Stimulated activated naive CD8-positive, alpha-beta T cell treated with anti-CD3 and anti-CD28 coated beads, Interleukin-15, Interleukin-2, amounts not matched to agents 100 ng/mL and 50 ng/mL, for 24 hours (primary cell): ENCODE measurements at regions not wholly inside any gene's neighbourhood (a gene's known extent, or its start where the extent isn't known, plus 50 kb on each side); places are given as distances from the start of the nearest gene placed in this dataset.

ENCODE experiments used
- H3K27ac Mint-ChIP-seq: one replicate; pipeline ENCODE4 v1.8.0; 2021; ENCODE audit warnings: mild to moderate bottlenecking, mixed read lengths
- H3K27me3 Mint-ChIP-seq: one replicate; pipeline ENCODE4 v1.8.0; 2021; ENCODE audit warnings: mixed read lengths
- H3K36me3 Mint-ChIP-seq: one replicate; pipeline ENCODE4 v1.8.0; 2021; ENCODE audit warnings: low read depth, mixed read lengths
- H3K4me1 Mint-ChIP-seq: one replicate; pipeline ENCODE4 v1.8.0; 2021; ENCODE audit warnings: low read depth, mixed read lengths
- H3K4me3 Mint-ChIP-seq: one replicate; pipeline ENCODE4 v1.8.0; 2021; ENCODE audit warnings: mild to moderate bottlenecking, mixed read lengths
- H3K9me3 Mint-ChIP-seq: one replicate; pipeline ENCODE4 v1.8.0; 2021; ENCODE audit warnings: mixed read lengths

DNA sequence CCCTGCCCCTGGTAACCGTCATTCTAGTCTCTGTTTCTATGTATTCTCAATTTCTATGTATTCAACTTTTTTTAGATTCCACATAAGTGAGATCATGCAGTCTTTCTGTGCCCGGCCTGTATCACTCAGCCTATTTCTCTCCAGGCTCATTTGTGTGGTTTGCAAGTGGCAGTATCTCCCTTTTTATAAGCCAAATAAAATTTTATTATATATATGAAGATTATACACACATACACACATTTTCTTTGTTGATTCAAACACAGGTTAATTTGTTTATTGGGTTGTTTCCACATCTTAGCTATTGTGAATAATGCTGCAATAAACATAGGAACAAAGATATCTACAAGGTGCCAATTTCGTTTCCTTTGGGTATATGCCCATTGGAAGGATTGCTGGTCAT lies 571.7 kb downstream of the DHX35 start:
- H3K27ac Mint-ChIP-seq, result no peak overlapping the region
- H3K4me3 Mint-ChIP-seq, result no peak overlapping the region
- no peaks in the 10 kb centered on the region for H3K9me3 Mint-ChIP-seq
- no peaks in the 10 kb centered on the region for H3K36me3 Mint-ChIP-seq
- H3K27me3 Mint-ChIP-seq, result peaks cover 3% of the 10 kb centered on the region
- H3K4me1 Mint-ChIP-seq, result no peaks in the 10 kb centered on the region

DNA sequence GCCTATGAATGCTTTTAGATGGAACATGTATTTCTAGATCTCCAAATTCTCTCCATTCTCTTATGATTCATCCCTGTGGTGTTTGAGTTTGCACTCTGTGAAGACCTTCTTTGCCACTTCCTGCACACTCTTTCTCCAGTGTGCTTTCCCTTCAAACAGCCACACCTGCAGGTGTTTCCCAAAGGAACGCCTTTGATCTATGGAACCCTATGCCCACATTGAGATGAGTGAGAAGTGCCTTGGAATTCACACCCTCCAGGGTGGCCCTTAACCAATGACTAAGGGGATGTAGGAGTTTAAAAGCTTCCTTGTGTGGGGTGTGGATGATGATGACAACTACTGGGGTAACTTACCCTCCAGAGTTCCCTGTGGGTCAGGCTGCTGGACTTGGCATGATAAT lies 570.1 kb downstream of the DHX35 start:
- no peak overlapping the region for H3K27ac Mint-ChIP-seq
- no peaks in the 10 kb centered on the region for H3K36me3 Mint-ChIP-seq
- no peak overlapping the region for H3K4me3 Mint-ChIP-seq
- no peaks in the 10 kb centered on the region for H3K4me1 Mint-ChIP-seq
- peaks cover 3% of the 10 kb centered on the region for H3K27me3 Mint-ChIP-seq
- no peaks in the 10 kb centered on the region for H3K9me3 Mint-ChIP-seq

DNA sequence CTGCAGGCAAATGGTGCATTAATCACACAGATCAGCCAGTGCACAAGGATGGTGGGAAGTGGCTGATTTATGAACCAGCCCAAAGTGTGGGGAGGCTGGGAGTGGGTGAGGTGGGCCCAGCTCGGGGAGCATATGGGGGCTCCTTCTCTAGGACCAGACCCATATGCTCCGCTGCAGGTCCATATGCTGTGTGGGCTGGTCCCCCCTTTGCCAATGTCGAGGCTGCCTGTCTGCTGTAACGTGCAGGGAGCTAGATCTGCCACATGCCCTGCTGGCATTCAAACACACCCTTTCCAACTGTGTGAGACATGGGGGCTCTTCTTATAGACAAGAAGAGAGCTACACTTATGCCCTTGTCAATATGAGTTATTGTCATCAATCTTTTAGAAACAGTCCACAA lies 566.3 kb downstream of the DHX35 start:
- peaks cover 3% of the 10 kb centered on the region for H3K27me3 Mint-ChIP-seq
- H3K36me3 Mint-ChIP-seq, result no peaks in the 10 kb centered on the region
- H3K27ac Mint-ChIP-seq, result no peak overlapping the region
- H3K4me3 Mint-ChIP-seq, result no peak overlapping the region
- no peaks in the 10 kb centered on the region for H3K9me3 Mint-ChIP-seq
- no peaks in the 10 kb centered on the region for H3K4me1 Mint-ChIP-seq

DNA sequence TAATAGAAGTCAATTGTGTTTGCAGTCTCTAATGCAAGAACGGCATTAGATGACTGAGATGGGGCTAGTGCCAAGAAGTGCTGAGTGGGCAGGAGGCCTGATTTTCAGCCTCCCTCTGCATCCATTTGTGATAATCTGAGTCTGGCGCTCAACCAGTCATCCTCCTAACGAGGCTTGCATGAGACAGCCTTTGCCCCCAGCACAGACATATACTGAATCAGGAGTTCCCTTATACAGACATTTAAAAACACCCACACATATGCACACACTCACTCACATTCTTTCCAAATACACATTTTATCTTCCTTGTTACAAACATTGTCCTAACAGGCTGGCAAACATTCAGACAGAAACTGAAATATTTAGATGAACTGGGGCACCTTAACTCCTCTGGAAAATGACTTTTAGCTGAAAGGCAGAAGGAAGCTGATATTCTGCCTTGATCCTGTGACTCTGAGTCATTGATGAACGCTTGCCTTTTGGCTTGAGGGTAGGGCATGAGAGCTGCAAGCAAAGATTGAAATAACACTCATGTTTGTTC lies 562.3 kb downstream of the DHX35 start:
- Mint-ChIP-seq H3K27ac (no peak overlapping the region), H3K9me3 (no peaks in the 10 kb centered on the region), H3K36me3 (no peaks in the 10 kb centered on the region), H3K4me3 (no peak overlapping the region), H3K4me1 (no peaks in the 10 kb centered on the region), H3K27me3 (no peaks in the 10 kb centered on the region)

DNA sequence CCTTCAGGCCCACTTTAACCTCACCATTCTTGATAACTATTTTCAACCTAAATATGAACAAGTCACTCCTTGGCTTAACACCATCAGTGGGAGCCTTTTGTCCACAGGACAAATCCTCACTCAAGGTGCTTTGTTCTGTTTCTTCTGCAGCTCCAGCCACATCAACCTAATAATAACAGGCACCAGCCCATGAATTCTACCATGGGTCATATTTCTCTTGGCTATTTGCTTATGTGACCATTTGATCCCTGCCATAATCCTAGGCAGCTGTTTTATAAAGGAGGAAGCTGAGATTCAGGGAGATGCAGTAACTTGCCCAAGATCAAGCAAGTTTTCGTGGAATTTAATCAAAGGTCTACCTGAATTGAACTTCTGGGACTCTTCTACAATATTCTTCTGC lies 561.3 kb downstream of the DHX35 start:
- H3K27me3 Mint-ChIP-seq, result no peaks in the 10 kb centered on the region
- H3K27ac Mint-ChIP-seq, result no peak overlapping the region
- H3K4me1 Mint-ChIP-seq, result no peaks in the 10 kb centered on the region
- H3K9me3 Mint-ChIP-seq, result no peaks in the 10 kb centered on the region
- H3K36me3 Mint-ChIP-seq, result no peaks in the 10 kb centered on the region
- H3K4me3 Mint-ChIP-seq, result no peak overlapping the region

DNA sequence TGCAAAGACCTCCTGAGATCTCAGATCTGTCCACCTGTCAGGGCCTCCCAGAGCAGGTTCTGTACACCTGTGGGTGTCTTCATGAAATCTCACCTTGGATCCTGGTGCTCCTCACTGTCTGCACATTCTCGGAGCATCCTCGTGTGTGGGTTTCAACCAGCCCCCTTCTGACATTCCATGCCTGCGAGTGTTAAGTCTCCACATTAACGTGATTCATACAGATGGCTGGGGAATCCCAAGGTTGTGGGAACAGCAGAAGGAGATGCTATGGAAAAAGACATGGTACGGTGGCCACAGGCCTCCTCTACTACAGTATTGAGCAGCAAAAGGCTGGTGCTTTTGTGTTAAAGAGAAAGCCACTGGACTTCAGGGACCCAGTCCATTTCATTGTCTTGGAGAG lies 556.5 kb downstream of the DHX35 start:
- H3K27me3 Mint-ChIP-seq, result no peaks in the 10 kb centered on the region
- no peaks in the 10 kb centered on the region for H3K4me1 Mint-ChIP-seq
- peaks cover 2% of the 10 kb centered on the region for H3K9me3 Mint-ChIP-seq
- H3K4me3 Mint-ChIP-seq, result no peak overlapping the region
- H3K36me3 Mint-ChIP-seq, result no peaks in the 10 kb centered on the region
- H3K27ac Mint-ChIP-seq, result no peak overlapping the region

DNA sequence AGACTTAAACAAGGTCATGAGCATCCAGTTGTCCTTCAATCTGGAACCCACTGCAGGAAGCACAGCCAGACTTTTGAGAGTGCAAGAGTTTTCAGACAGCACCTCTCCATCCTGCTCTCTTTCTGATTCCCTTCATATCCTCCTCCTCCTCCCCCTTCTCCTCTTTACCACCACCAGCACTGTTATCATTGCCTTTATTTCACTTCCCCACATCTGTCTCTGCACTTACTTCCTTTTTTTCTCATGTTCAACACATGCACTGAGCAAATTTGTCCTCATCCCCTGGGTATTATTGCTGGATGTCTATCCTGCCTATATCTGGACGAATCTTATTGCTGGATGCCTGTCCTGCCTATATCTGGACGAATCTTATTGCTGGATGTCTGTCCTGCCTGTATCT lies 554.8 kb downstream of the DHX35 start:
- Mint-ChIP-seq H3K4me1 (no peaks in the 10 kb centered on the region), H3K9me3 (peaks cover 6% of the 10 kb centered on the region), H3K4me3 (no peak overlapping the region), H3K36me3 (no peaks in the 10 kb centered on the region), H3K27ac (no peak overlapping the region), H3K27me3 (no peaks in the 10 kb centered on the region)

DNA sequence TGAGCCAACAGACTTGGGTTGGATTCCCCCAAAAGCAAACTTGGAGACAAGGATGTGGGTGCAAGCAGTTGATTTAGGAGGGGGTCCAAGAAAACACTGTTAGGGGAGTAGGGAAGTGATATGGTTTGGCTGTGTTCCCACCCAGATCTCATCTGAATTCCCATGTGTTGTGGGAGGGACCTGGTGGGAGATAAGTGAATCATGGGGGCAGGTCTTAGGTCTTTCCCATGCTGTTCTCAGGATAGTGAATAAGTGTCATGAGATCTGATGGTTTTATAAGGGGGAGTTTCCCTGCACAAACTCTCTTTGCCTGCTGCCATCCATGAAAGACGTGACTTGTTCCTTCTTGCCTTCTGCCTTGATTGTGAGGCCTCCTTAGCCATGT lies 542.6 kb downstream of the DHX35 start:
- H3K4me3 Mint-ChIP-seq, result no peak overlapping the region
- peaks cover 8% of the 10 kb centered on the region for H3K9me3 Mint-ChIP-seq
- H3K36me3 Mint-ChIP-seq, result no peaks in the 10 kb centered on the region
- H3K4me1 Mint-ChIP-seq, result no peaks in the 10 kb centered on the region
- no peak overlapping the region for H3K27ac Mint-ChIP-seq
- peaks cover 13% of the 10 kb centered on the region for H3K27me3 Mint-ChIP-seq

DNA sequence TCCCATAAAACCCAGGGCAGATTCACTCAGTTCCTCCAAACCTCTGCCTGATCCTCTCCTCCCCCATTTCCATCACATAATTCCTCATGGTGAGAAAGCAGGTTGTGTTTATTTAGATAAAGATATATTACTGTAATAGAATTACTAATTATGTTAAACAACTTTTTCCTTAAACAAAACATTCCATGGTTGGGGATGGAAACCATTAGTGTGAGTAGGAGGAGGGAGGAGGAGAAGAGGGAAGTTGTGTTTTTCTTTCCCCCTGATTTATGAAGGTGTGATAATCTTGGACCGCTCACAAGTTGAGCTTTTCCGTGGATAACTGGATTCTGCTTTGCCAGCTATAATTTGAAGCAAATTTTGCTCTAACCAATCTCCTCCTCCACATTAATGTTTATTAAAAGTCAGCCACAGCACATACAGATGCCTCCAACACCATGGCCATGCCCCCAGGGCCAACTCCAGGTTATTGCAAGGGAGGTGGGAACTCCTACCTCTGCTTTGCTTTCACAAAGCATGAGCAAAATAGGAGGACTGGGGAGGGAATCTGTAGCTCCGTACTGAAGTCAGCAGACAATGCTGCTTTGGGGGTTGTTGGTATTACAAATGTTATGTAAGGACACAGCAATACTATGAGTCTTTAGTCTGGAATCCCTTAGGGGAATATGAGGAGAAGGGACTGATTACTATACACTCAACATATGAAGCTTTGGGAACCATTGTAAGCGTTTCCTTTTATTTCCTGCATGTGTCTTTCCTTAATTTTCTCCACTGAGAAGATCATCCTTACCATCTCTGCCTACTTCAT lies 542.0 kb downstream of the DHX35 start:
- Mint-ChIP-seq H3K4me1 (no peaks in the 10 kb centered on the region), H3K27me3 (peaks cover 13% of the 10 kb centered on the region), H3K36me3 (no peaks in the 10 kb centered on the region), H3K4me3 (no peak overlapping the region), H3K9me3 (peaks cover 8% of the 10 kb centered on the region), H3K27ac (no peak overlapping the region)

DNA sequence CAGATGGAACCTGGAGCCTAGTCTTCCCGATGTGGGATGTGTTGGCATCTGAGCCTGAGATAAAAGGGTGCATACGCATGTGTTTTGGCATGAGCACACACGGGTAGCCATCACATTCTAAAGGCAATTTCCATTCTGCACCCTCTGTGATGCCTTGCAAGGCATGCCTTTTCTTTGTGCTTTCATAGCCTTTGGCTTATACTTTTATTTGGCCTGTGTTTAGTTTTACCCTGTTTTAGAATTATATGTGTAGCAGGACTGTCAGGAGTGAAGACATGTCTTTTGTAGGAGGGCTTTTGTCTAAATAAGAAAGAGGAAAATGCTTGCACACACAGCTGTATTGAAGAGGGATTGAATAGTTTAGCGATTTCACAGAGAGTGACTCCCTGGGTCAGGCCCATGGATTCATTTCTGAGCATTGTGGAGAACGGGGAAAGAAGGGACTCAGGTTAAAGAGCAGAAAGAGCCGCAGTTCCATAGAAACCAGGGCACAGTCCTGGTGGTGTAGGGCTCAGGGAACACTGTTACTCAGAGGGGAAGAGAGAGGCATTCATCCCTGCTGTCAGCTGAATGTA lies 530.2 kb downstream of the DHX35 start:
- Mint-ChIP-seq H3K9me3 (peaks cover 8% of the 10 kb centered on the region), H3K27me3 (no peaks in the 10 kb centered on the region), H3K36me3 (no peaks in the 10 kb centered on the region)

DNA sequence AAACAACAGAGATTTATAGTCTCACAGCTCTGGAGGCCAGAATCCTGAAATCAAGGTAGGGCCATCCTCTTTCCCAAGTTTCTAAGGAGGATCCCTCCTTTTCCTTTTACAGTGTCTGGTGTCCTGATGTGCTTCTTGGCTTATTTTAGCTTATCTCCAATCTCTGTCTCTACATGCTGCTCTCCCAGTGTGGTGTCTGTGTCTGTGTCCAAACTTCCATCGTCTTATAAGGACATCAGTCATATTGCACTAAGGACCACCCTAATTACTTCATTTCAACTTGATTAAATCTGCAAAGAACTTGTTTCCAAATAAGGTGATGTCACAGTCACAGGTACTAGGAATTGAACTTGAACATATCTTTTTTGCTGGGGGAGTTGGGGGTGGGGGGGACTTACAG lies 529.6 kb downstream of the DHX35 start:
- Mint-ChIP-seq H3K36me3 (no peaks in the 10 kb centered on the region), H3K4me1 (no peaks in the 10 kb centered on the region), H3K4me3 (no peak overlapping the region), H3K27ac (no peak overlapping the region), H3K27me3 (no peaks in the 10 kb centered on the region), H3K9me3 (peaks cover 8% of the 10 kb centered on the region)

More for the DNA sequence above, 530.2 kb downstream of the DHX35 start:
- Mint-ChIP-seq H3K4me3 (no peak overlapping the region), H3K4me1 (no peaks in the 10 kb centered on the region), H3K27ac (no peak overlapping the region)

DNA sequence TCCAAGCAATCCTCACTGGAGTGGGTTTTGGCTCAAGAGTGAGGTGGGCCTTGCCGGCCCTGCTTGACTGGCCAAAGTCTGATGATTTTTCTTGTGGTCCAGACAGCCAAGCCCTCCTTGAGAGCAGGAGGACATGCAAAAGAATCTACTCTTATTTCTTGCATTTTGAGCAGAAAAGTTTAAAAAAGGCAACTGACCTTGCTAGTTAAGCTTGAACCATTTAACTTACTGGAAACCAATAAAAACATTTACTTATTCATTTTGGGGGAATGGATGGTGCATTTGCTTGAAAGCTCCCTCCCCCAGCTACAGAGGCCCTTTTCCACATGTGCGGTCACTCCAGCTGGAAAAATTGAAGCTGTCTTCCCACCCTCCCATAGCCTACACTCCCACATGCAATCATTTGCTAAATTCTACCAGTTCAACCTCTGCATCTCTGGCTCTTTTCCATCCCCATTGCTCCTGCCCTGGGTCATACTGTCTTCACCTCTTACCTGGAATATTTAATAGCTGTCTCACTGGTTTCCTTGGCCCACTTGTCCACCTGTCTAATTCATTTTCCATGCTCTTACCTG lies 527.9 kb downstream of the DHX35 start:
- Mint-ChIP-seq H3K9me3 (peaks cover 6% of the 10 kb centered on the region), H3K4me1 (no peaks in the 10 kb centered on the region), H3K36me3 (no peaks in the 10 kb centered on the region), H3K4me3 (no peak overlapping the region), H3K27me3 (no peaks in the 10 kb centered on the region), H3K27ac (no peak overlapping the region)

DNA sequence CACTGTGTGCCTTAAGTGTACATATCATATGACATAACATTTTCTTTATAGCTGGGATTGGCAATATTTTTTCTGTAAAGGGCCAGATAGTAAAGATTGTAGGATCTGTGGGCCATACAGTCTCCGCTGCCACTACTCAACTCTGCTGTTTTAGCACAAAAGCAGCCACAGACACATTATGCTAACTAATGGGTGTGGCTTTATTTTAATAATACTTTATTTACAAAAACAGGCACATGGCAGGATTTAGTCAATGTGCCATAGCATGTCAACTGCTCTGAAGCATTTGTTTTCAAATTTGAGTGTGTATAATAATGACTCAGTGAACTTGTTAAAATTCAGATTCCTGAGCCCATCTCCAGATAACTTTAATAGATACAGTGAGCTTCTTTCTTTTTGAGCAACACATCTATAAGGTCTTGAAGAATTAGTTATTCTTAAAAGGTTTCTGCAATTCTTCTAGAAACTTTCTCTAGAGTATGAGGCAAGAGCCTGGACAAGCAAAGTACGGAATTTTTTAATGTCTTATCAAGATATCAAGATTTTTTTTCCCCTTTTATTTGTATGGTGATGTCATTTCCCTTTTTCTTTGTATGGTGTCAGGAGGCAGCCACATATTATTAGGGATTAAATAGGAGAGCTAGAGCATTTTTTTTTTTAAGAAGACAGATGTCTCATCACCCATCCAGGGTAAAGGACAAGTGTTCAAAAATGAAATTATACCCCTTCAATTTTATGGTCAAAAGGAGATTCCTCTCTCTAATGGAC lies 518.3 kb downstream of the DHX35 start:
- Mint-ChIP-seq H3K4me3 (no peak overlapping the region), H3K4me1 (no peaks in the 10 kb centered on the region), H3K27ac (no peak overlapping the region), H3K36me3 (no peaks in the 10 kb centered on the region), H3K27me3 (peaks cover 7% of the 10 kb centered on the region), H3K9me3 (no peaks in the 10 kb centered on the region)

DNA sequence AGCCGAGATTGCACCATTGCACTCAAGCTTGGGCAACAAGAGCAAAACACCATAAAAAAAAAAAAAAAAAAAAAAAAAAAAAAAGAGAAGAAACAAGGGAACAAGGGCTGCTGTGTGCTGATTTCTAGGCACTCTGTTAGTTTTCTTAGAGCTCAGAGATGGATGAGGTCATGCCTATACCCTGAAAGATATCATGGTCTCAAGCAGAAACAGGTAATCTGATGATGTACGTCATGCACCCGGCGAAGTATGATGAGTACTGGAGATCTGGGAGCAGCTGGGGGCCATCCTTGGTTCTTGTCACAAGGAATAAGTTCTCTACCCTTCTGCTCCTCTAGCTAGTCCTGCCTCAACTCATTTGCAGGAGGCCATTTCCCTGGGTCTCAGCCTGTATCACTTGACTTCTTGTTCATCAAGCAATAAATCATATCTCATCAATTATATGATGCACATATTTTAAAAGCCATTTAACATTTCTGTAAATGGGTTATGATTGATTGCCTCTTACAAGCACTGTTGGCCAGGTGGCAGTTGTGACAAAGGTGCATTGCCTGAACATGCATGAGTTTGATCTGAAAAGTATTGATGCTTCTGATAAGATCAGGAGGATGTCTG lies 517.2 kb downstream of the DHX35 start:
- H3K36me3 Mint-ChIP-seq, result no peaks in the 10 kb centered on the region
- peaks cover 7% of the 10 kb centered on the region for H3K27me3 Mint-ChIP-seq
- H3K4me1 Mint-ChIP-seq, result no peaks in the 10 kb centered on the region
- H3K9me3 Mint-ChIP-seq, result no peaks in the 10 kb centered on the region
- H3K27ac Mint-ChIP-seq, result no peak overlapping the region
- H3K4me3 Mint-ChIP-seq, result no peak overlapping the region
